ENCODE measurements at regions not wholly inside any gene's neighbourhood (a gene's known extent, or its start where the extent isn't known, plus 50 kb on each side); places are given as distances from the start of the nearest gene placed in this dataset.

DNA sequence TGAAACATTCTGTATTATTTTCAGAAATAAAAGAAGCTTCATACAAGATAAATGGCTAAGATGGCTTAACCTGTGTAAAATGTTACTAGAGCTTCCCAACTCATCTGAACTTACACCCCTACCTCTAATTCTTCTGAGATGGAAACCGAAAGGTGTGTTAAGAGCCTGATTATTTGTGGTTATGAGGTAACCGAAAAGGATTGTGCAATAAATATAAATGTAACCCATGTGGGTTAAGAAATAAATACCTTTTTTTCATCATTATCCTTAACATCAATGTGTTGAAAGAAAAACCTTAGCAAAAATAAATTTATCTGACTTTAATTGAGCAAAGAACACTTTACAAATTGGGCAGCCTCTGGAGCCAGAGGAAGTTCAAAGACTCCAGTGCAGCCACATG, 961.8 kb upstream of the SPRY2 start:
- Histone ChIP-seq H3K27ac (replicated peaks) (no peak overlapping the region), H3K4me3 (replicated peaks; ENCODE audit: insufficient read depth, low read length) (no peak overlapping the region), H3K27me3 (ENCODE audit: insufficient read depth, poor library complexity, severe bottlenecking) (no peaks in the 10 kb centered on the region)
- no peak for DNase-seq (ENCODE audit: low read depth in 1 of 2, low spot score in 1 of 2)
- no peak for TF ChIP-seq SPI1 (IDR thresholded peaks at IDR 0.05; ENCODE audit: borderline replicate concordance, low read depth)
- TF ChIP-seq POLR2AphosphoS5 (IDR thresholded peaks at IDR 0.05; ENCODE audit: low read depth): no peak
- no peak for TF ChIP-seq REST (IDR thresholded peaks at IDR 0.05; ENCODE audit: insufficient replicate concordance, low read depth)
- TF ChIP-seq, protein P1, sequence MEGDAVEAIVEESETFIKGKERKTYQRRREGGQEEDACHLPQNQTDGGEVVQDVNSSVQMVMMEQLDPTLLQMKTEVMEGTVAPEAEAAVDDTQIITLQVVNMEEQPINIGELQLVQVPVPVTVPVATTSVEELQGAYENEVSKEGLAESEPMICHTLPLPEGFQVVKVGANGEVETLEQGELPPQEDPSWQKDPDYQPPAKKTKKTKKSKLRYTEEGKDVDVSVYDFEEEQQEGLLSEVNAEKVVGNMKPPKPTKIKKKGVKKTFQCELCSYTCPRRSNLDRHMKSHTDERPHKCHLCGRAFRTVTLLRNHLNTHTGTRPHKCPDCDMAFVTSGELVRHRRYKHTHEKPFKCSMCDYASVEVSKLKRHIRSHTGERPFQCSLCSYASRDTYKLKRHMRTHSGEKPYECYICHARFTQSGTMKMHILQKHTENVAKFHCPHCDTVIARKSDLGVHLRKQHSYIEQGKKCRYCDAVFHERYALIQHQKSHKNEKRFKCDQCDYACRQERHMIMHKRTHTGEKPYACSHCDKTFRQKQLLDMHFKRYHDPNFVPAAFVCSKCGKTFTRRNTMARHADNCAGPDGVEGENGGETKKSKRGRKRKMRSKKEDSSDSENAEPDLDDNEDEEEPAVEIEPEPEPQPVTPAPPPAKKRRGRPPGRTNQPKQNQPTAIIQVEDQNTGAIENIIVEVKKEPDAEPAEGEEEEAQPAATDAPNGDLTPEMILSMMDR (IDR thresholded peaks at IDR 0.05; ENCODE audit: insufficient read depth, low read length): no peak
- TF ChIP-seq GABPA (IDR thresholded peaks at IDR 0.05; ENCODE audit: low read depth): no peak

DNA sequence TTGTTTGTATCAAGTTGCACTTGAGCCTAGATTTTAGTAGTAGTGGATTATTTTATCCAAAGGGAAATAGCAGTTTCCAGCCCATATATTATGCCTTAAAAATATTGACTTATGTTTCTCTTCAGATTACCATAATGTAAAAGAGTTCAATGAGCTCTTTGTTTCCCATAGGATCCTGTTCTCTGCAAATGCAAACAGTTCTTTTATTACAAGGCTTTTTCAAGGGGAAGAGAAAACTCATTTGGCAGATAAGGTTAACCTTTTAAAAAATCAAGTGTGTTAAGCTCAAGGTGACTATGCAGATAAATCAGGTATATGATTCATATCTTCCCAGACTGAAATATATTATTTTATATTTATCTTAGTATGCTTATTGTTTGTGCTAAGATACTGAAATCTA, 961.2 kb upstream of the SPRY2 start:
- Histone ChIP-seq H3K4me3 (replicated peaks; ENCODE audit: insufficient read depth, low read length) (no peak overlapping the region), H3K27ac (replicated peaks) (no peak overlapping the region), H3K27me3 (ENCODE audit: insufficient read depth, poor library complexity, severe bottlenecking) (no peaks in the 10 kb centered on the region)
- no peak for DNase-seq (ENCODE audit: low read depth in 1 of 2, low spot score in 1 of 2)
- TF ChIP-seq GABPA (IDR thresholded peaks at IDR 0.05; ENCODE audit: low read depth): no peak
- no peak for TF ChIP-seq SPI1 (IDR thresholded peaks at IDR 0.05; ENCODE audit: borderline replicate concordance, low read depth)
- TF ChIP-seq POLR2AphosphoS5 (IDR thresholded peaks at IDR 0.05; ENCODE audit: low read depth): no peak
- TF ChIP-seq, protein P1 (IDR thresholded peaks at IDR 0.05; ENCODE audit: insufficient read depth, low read length): no peak
- TF ChIP-seq REST (IDR thresholded peaks at IDR 0.05; ENCODE audit: insufficient replicate concordance, low read depth): no peak

DNA sequence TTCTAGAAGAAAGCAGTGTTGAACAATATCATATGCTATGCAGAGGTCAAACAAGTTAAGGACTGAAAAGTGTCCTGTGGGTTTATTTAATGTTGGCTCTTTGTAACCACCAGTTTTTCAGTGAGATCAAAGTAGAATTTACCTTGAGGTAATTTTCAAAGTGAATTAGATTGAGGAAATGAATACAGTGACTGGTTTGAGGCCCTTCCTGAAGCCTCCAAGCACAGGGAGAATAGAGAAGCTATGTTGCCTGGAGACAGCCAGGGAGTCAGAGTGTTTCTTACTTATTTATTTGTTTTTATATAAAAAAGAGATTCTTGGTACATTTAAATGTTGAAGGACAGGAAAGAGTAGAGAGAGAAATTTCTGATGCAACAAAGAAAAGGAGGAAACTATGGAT, 954.3 kb upstream of the SPRY2 start:
- H3K27ac ChIP-seq (replicated peaks): no peak overlapping the region
- TF ChIP-seq SPI1 (IDR thresholded peaks at IDR 0.05; ENCODE audit: borderline replicate concordance, low read depth) (no peak), POLR2AphosphoS5 (IDR thresholded peaks at IDR 0.05; ENCODE audit: low read depth) (no peak), REST (IDR thresholded peaks at IDR 0.05; ENCODE audit: insufficient replicate concordance, low read depth) (no peak)
- no peaks in the 10 kb centered on the region for H3K27me3 ChIP-seq (ENCODE audit: insufficient read depth, poor library complexity, severe bottlenecking)
- no peak for DNase-seq (ENCODE audit: low read depth in 1 of 2, low spot score in 1 of 2)
- H3K4me3 ChIP-seq (replicated peaks; ENCODE audit: insufficient read depth, low read length): no peak overlapping the region

All from HL-60 (cell line).